Endothelial cell of umbilical vein (primary cell): ENCODE measurements at regions not wholly inside any gene's neighbourhood (a gene's known extent, or its start where the extent isn't known, plus 50 kb on each side); places are given as distances from the start of the nearest gene placed in this dataset.

Experiments
- BruUV-seq: library from RNA; stranded (reverse); fragments of 400-500 nt; replicated peaks from 2 replicates; lab custom pipeline; 2021; lab: Mats Ljungman, UMichigan
- CTCF ChIA-PET: fragments of 300-600, 350-600 bp; sonication (Branson Sonifier 250); formaldehyde crosslinking; loops from one replicate; lab custom pipeline; 2021; ENCODE audit warnings: antibody characterized with exemption, inconsistent platforms; lab: Charles Lee
- POLR2A ChIA-PET: fragments of 300-600, 350-600 bp; sonication (Branson Sonifier 250); formaldehyde crosslinking; loops from one replicate; lab custom pipeline; 2021; ENCODE audit warnings: antibody characterized with exemption, inconsistent platforms; lab: Charles Lee
- DNase-seq: peaks from one replicate; pipeline ENCODE4 v3.0.0-alpha.2; 2011; ENCODE audit warnings: low read depth, low spot score
- FAIRE-seq: peaks from 2 replicates; lab custom pipeline; 2011; peaks lifted over from hg19 to GRCh38; lab: Jason Lieb, UNC
- H2AFZ ChIP-seq: 2 replicates; pipeline ENCODE4 v1.6.0; 2012; ENCODE audit warnings: low read depth, low read length, control low read depth, inconsistent platforms
- H3K27ac ChIP-seq: 2 replicates; pipeline ENCODE4 v1.5.1; 2011; ENCODE audit warnings: low read depth, mild to moderate bottlenecking, control low read depth, low read length, moderate library complexity; ENCODE audit not compliant: insufficient read depth
- H3K27me3 ChIP-seq, 2 experiments: 2 replicates each; pipeline versions ENCODE4 v1.6.0 to v1.6.1; 2011; ENCODE audit warnings: low read length in 2 of 2, mixed read lengths in 1 of 2; ENCODE audit not compliant: control insufficient read depth in 2 of 2, insufficient read depth in 2 of 2
- H3K36me3 ChIP-seq, 2 experiments: 2 replicates in 1 of 2; 3 replicates in 1 of 2; pipeline ENCODE4 v1.5.1; 2011; ENCODE audit warnings: low read length in 2 of 2, mild to moderate bottlenecking in 1 of 2, moderate library complexity in 1 of 2; ENCODE audit not compliant: control insufficient read depth in 2 of 2, insufficient read depth in 2 of 2; ENCODE audit errors: extremely low read depth in 1 of 2
- H3K4me1 ChIP-seq: 3 replicates; pipeline ENCODE4 v1.5.1; 2011; ENCODE audit warnings: mild to moderate bottlenecking, low read length; ENCODE audit not compliant: control insufficient read depth, insufficient read depth; ENCODE audit errors: extremely low read depth
- H3K4me2 ChIP-seq: 2 replicates; pipeline ENCODE4 v1.6.1; 2011; ENCODE audit warnings: low read length, control low read depth, mixed read lengths; ENCODE audit not compliant: insufficient read depth
- H3K4me3 ChIP-seq, 3 experiments: fragments of 200-600 bp in 1 of 3; sonication (generic), shearing (Covaris generic) in 1 of 3; replicated peaks in 1 of 3; 2 replicates each; pipeline ENCODE4 v1.5.1; 2011 to 2016; ENCODE audit warnings: control low read depth in 3 of 3, low read length in 3 of 3, mild to moderate bottlenecking in 2 of 3, inconsistent platforms in 1 of 3, low read depth in 1 of 3, moderate library complexity in 1 of 3; ENCODE audit not compliant: insufficient read depth in 1 of 3
- H3K79me2 ChIP-seq: 2 replicates; pipeline ENCODE4 v1.6.0; 2012; ENCODE audit warnings: low read length, inconsistent platforms; ENCODE audit not compliant: control insufficient read depth, insufficient read depth
- H3K9ac ChIP-seq: replicated peaks from 2 replicates; pipeline ENCODE3; 2011; ENCODE audit warnings: low read length, control low read depth; ENCODE audit not compliant: insufficient read depth; ENCODE audit errors: extremely low read depth
- H3K9me1 ChIP-seq: replicated peaks from 3 replicates; pipeline ENCODE4 v1.6.0; 2011; ENCODE audit warnings: mild to moderate bottlenecking, low read length; ENCODE audit not compliant: control insufficient read depth, insufficient read depth; ENCODE audit errors: extremely low read depth
- H3K9me3 ChIP-seq: replicated peaks from 2 replicates; pipeline ENCODE4 v1.5.1; 2012; ENCODE audit warnings: low read length, inconsistent platforms; ENCODE audit not compliant: control insufficient read depth, insufficient read depth
- H4K20me1 ChIP-seq: replicated peaks from 2 replicates; pipeline ENCODE3; 2011; ENCODE audit warnings: mild to moderate bottlenecking, low read length; ENCODE audit not compliant: control insufficient read depth, insufficient read depth; ENCODE audit errors: extremely low read depth
- CTCF ChIP-seq, 2 donors: IDR thresholded peaks; 1 replicate in 1 of 2; 2 replicates in 1 of 2; pipeline ENCODE4 v1.5.1; 2011; ENCODE audit warnings: low read length in 2 of 2, mild to moderate bottlenecking in 2 of 2, moderate library complexity in 2 of 2, control low read depth in 1 of 2, inconsistent platforms in 1 of 2, low read depth in 1 of 2; ENCODE audit not compliant: insufficient read depth in 1 of 2; ENCODE audit errors: extremely low read depth in 1 of 2
- EZH2 ChIP-seq: IDR thresholded peaks from 2 replicates; pipeline ENCODE4 v1.6.1; 2012; ENCODE audit warnings: borderline replicate concordance, low read depth, mild to moderate bottlenecking, moderate library complexity, low read length, inconsistent platforms; ENCODE audit not compliant: severe bottlenecking
- FOS ChIP-seq: IDR thresholded peaks from 2 replicates; pipeline ENCODE4 v1.6.1; 2011; ENCODE audit warnings: mild to moderate bottlenecking, low read length, moderate library complexity, borderline replicate concordance; ENCODE audit not compliant: insufficient read depth
- GATA2 ChIP-seq: IDR thresholded peaks from 2 replicates; pipeline ENCODE4 v1.7.0; 2011; ENCODE audit warnings: low read depth, mild to moderate bottlenecking, moderate library complexity, mixed read lengths, low read length; ENCODE audit not compliant: insufficient read length, insufficient read depth
- JUN ChIP-seq: IDR thresholded peaks from 2 replicates; pipeline ENCODE4 v1.6.1; 2011; ENCODE audit warnings: borderline replicate concordance, low read depth; ENCODE audit not compliant: insufficient read length, insufficient read depth
- MAX ChIP-seq: IDR thresholded peaks from 2 replicates; pipeline ENCODE4 v1.6.1; 2011; ENCODE audit not compliant: insufficient read depth, insufficient read length
- MYC ChIP-seq: IDR thresholded peaks from one replicate; pipeline ENCODE4 v1.6.1; 2011; ENCODE audit warnings: mild to moderate bottlenecking, low read depth, low read length
- POLR2A ChIP-seq: IDR thresholded peaks from 2 replicates; pipeline ENCODE4 v1.6.1; 2012; ENCODE audit warnings: low read depth, mild to moderate bottlenecking, control low read depth, low read length
- POLR2AphosphoS5 ChIP-seq: IDR thresholded peaks from 2 replicates; pipeline ENCODE4 v1.6.1; 2012; ENCODE audit warnings: low read depth, mild to moderate bottlenecking, control low read depth, low read length, moderate library complexity; ENCODE audit not compliant: insufficient read depth
- dilution Hi-C: fragments of 300-500 bp; cut with MboI; formaldehyde crosslinking; loops from one replicate; pipeline ENCODE4 v1.15.0; 2019; ENCODE audit warnings: low sequenced_read_pairs; ENCODE audit not compliant: extremely low pct_ligation_motif_present
- intact Hi-C: fragments of 100-400 bp; cut with micrococcal nuclease; formaldehyde crosslinking; loops from one replicate; pipeline ENCODE4 v1.10.0; 2022

- Histone ChIP-seq H3K9me3 (no peaks in the 10 kb centered on the region), H3K27ac (no peak overlapping the region), H3K9ac (no peak overlapping the region), H3K4me2 (no peak overlapping the region), H3K4me3 (no peak overlapping the region), H4K20me1 (no peaks in the 10 kb centered on the region), H3K36me3 (no peaks in the 10 kb centered on the region), H3K27me3 (no peaks in the 10 kb centered on the region), H3K79me2 (no peaks in the 10 kb centered on the region), H3K4me1 (no peaks in the 10 kb centered on the region), H2AFZ (no peak overlapping the region), H3K9me1 (no peaks in the 10 kb centered on the region)
- ChIA-PET POLR2A (no interaction called here), CTCF (no interaction called here)
- BruUV-seq, result no TSS peak
- intact Hi-C loops, result no loop called here
- dilution Hi-C loops, result no loop called here
- TF ChIP-seq POLR2A, result no peak
- TF ChIP-seq FOS, result no peak
- TF ChIP-seq MYC, result no peak
- no peak for TF ChIP-seq POLR2AphosphoS5
- no peak for TF ChIP-seq JUN
- no peak for TF ChIP-seq MAX
- FAIRE-seq (no peak), DNase-seq (no peak)
These were observed 129.0 kb upstream of the WSCD2 start for GRCh38 chr12:108000111-108000510.

- Histone ChIP-seq H3K36me3 (no peaks in the 10 kb centered on the region), H3K4me1 (no peaks in the 10 kb centered on the region), H3K9ac (no peak overlapping the region), H3K4me3 (no peak overlapping the region), H3K79me2 (no peaks in the 10 kb centered on the region), H3K9me3 (no peaks in the 10 kb centered on the region), H3K9me1 (no peaks in the 10 kb centered on the region), H3K27ac (no peak overlapping the region), H3K27me3 (no peaks in the 10 kb centered on the region), H4K20me1 (no peaks in the 10 kb centered on the region), H3K4me2 (no peak overlapping the region), H2AFZ (no peak overlapping the region)
- BruUV-seq, result no TSS peak
- intact Hi-C loops, result no loop called here
- POLR2A ChIA-PET, result no interaction called here
- no peak for TF ChIP-seq JUN
- TF ChIP-seq FOS, result no peak
- no peak for TF ChIP-seq EZH2
- TF ChIP-seq GATA2, result no peak
- TF ChIP-seq POLR2AphosphoS5, result no peak
- TF ChIP-seq CTCF (IDR thresholded peaks at IDR 0.05; ENCODE audit: extremely low read depth in 1 of 2, insufficient read depth in 1 of 2, low read depth in 1 of 2, low read length in 2 of 2), result no peak
- TF ChIP-seq POLR2A, result no peak
- TF ChIP-seq MYC, result no peak
- no peak for TF ChIP-seq MAX
- no peak for FAIRE-seq
- dilution Hi-C loops, result no loop called here
- CTCF ChIA-PET, result no interaction called here
- DNase-seq, result no peak
These were observed 124.8 kb upstream of the WSCD2 start for GRCh38 chr12:108004319-108004718.
